ENCODE measurements at regions not wholly inside any gene's neighbourhood (a gene's known extent, or its start where the extent isn't known, plus 50 kb on each side); places are given as distances from the start of the nearest gene placed in this dataset.
"Not testable (repeated sequence)": the region's sequence is repeated elsewhere in the genome, so short reads cannot be mapped to it uniquely, and the experiment has no call there.

DNA sequence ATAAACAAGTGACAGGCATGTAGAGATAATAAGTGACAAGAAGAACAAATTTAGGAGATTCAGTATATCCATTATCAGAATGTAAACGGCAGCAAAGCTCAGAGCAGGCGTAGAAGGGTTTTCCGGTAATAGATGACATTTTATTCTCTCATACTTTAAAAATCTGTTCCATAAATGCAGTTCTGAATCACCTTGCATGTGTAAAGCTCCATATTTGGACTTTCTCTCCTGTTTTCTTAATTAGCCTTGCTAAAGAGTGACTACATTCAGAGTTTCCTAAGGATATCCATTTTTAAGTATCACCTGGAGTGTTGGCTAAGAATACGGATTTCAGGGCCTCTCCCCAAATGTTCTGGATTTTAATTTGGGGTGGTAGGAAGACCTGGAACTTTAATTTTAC is 122.0 kb downstream of the SPP2 start:
- Histone ChIP-seq H3K36me3 (replicated peaks in 1 of 2) (no peaks in the 10 kb centered on the region), H3K4me3 (no peak overlapping the region), H3K9me3 (replicated peaks in 1 of 3) (no peaks in the 10 kb centered on the region), H3K27ac (no peak overlapping the region), H3K4me1 (replicated peaks in 1 of 2) (no peaks in the 10 kb centered on the region), H3K27me3 (peaks cover 6% of the 10 kb centered on the region)
- no peak for TF ChIP-seq POLR2A (IDR thresholded peaks at IDR 0.05)
- TF ChIP-seq, protein P1, sequence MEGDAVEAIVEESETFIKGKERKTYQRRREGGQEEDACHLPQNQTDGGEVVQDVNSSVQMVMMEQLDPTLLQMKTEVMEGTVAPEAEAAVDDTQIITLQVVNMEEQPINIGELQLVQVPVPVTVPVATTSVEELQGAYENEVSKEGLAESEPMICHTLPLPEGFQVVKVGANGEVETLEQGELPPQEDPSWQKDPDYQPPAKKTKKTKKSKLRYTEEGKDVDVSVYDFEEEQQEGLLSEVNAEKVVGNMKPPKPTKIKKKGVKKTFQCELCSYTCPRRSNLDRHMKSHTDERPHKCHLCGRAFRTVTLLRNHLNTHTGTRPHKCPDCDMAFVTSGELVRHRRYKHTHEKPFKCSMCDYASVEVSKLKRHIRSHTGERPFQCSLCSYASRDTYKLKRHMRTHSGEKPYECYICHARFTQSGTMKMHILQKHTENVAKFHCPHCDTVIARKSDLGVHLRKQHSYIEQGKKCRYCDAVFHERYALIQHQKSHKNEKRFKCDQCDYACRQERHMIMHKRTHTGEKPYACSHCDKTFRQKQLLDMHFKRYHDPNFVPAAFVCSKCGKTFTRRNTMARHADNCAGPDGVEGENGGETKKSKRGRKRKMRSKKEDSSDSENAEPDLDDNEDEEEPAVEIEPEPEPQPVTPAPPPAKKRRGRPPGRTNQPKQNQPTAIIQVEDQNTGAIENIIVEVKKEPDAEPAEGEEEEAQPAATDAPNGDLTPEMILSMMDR (IDR thresholded peaks at IDR 0.05), result no peak
- 78 to 81% (median 79%) methylated on average over 4 of the region's 4 CpGs for WGBS, 4 donors
- DNase-seq, result no peak
- intact Hi-C loops (cut with DNase I), result no loop called here

DNA sequence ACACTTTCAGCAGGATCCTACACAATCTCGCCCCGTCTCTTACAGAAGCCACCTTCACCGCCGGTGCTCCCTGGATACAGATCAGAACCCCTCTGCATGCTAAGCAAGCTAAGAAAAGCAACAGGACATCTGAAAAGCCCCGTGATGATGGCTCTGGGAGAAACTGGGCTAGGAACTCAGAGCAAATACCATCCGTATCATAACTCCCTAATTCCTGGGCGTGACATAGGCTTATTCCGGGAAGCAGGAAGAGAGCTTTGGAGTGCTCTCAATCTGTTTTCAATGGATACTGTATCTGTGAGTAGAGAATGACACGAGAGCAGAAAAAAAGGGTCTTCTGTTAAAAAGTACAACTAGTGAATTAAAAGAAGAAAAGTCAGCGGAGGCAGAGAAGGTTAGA is 121.6 kb downstream of the SPP2 start:
- H3K27ac ChIP-seq, result no peak overlapping the region
- no peak overlapping the region for H3K4me3 ChIP-seq
- intact Hi-C loops (cut with DNase I), result no loop called here
- H3K27me3 ChIP-seq, result peaks cover 2% of the 10 kb centered on the region
- H3K4me1 ChIP-seq (replicated peaks in 1 of 2), result no peaks in the 10 kb centered on the region
- no peak for DNase-seq
- TF ChIP-seq, protein P1 (IDR thresholded peaks at IDR 0.05), result no peak
- no peak for TF ChIP-seq POLR2A (IDR thresholded peaks at IDR 0.05)
- H3K9me3 ChIP-seq (replicated peaks in 1 of 3), result no peaks in the 10 kb centered on the region
- WGBS, 4 donors, result 77 to 79% (median 78%) methylated on average over 10 of the region's 10 CpGs
- H3K36me3 ChIP-seq (replicated peaks in 1 of 2), result no peaks in the 10 kb centered on the region

DNA sequence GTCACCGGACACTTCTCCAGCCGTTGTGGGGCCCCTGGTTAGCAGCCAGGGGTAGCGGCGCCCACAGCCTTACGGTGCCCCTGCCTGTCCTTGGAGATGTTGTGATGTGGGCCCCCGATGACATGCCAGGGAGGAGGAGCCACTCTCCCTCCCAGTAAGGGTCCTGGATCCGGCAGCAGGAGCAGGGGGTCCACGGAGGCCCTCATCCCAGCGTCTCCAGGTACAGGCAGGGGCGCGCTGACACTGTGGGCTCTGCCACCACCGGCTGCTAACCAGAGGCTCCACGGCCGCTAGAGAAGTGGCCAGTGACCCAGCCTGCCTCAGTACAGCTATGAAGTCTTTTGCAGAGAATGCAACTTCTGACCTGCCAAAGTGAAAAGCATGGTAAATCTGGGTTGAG is 121.2 kb downstream of the SPP2 start:
- no peaks in the 10 kb centered on the region for H3K9me3 ChIP-seq (replicated peaks in 1 of 3)
- TF ChIP-seq POLR2A (IDR thresholded peaks at IDR 0.05), result no peak
- TF ChIP-seq, protein P1 (IDR thresholded peaks at IDR 0.05), result no peak
- WGBS, 4 donors, result 58 to 73% (median 66%) methylated on average over 7 to 14 of the region's 14 CpGs
- no peaks in the 10 kb centered on the region for H3K27me3 ChIP-seq
- no peaks in the 10 kb centered on the region for H3K36me3 ChIP-seq (replicated peaks in 1 of 2)
- intact Hi-C loops (cut with DNase I), result no loop called here
- H3K27ac ChIP-seq, result no peak overlapping the region
- no peak for DNase-seq
- H3K4me1 ChIP-seq (replicated peaks in 1 of 2), result no peaks in the 10 kb centered on the region
- no peak overlapping the region for H3K4me3 ChIP-seq

DNA sequence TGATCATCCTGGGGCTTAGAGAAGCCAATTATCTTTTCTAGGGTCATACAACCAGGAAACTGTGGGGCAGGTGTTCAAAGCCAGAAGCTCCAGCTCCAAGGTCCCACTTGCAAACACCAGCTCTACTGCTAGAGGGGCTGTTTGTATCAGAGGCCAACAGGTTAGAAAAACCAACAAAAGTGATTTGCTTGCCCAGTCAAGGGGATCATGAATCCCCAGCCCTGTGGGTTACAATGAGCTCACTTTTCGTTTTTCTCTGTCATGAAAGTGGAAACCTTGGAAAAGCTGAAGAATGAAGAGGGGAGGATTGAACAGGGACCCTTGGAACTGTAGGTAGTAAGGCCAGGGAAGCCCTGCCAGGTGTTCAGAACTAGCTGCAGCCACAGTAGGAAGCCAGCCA is 119.2 kb downstream of the SPP2 start:
- no peak for DNase-seq
- intact Hi-C loops (cut with DNase I), result no loop called here
- H3K27me3 ChIP-seq, result no peaks in the 10 kb centered on the region
- H3K36me3 ChIP-seq (replicated peaks in 1 of 2), result no peaks in the 10 kb centered on the region
- H3K4me1 ChIP-seq (replicated peaks in 1 of 2), result no peaks in the 10 kb centered on the region
- 58 to 76% (median 70%) methylated on average over 1 of the region's 1 CpG for WGBS, 4 donors
- TF ChIP-seq POLR2A (IDR thresholded peaks at IDR 0.05), result no peak
- TF ChIP-seq, protein P1 (IDR thresholded peaks at IDR 0.05), result no peak
- no peak overlapping the region for H3K27ac ChIP-seq
- no peaks in the 10 kb centered on the region for H3K9me3 ChIP-seq (replicated peaks in 1 of 3)
- H3K4me3 ChIP-seq, result no peak overlapping the region

DNA sequence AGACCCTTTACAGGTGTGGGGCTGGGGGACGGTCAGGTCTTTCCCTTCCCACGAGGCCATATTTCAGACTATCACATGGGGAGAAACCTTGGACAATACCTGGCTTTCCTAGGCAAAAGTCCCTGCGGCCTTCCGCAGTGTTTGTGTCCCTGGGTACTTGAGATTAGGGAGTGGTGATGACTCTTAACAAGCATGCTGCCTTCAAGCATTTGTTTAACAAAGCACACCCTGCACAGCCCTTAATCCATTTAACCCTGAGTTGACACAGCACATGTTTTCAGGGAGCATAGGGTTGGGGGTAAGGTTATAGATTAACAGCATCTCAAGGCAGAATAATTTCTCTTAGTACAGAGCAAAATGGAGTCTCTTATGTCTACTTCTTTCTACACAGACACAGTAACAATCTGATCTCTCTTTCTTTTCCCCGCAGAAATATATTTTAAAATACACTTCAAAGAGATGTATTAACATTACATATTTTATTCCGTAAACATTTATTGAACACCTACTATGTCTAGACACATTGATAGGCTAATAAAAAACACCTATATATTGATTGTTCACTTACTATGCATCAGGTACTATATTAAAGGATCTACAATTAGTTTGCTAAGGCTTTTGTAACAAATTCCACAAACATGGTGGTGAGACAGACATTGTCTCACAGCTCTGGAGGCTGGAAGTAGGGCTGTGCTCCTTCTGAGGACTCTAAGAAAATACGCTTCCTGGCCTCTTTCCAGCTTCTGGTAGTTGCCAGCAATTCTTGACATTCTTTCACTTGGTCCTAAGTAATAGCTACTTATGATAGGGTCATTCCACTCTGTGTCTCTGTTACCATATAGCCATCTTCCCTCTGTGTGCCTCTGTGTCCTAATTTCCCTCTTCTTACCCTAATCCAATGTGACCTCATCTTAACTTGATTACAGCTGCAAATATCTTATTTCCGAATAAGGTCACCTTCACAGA is 118.4 kb downstream of the SPP2 start:
- 51 to 61% (median 59%) methylated on average over 8 of the region's 8 CpGs for WGBS, 4 donors
- H3K4me1 ChIP-seq (replicated peaks in 1 of 2); H3K27me3 ChIP-seq; intact Hi-C loops (cut with DNase I); H3K36me3 ChIP-seq (replicated peaks in 1 of 2); H3K27ac ChIP-seq; H3K4me3 ChIP-seq; H3K9me3 ChIP-seq (replicated peaks in 1 of 3): not testable (repeated sequence)
- DNase-seq, result peak in 3 of 7 donors; percentile 8 to 60 (median 24)
